ENCODE measurements at regions not wholly inside any gene's neighbourhood (a gene's known extent, or its start where the extent isn't known, plus 50 kb on each side); places are given as distances from the start of the nearest gene placed in this dataset.
A peak's percentile ranks its signal among the peaks of the same experiment; 100 is the strongest.

GRCh38 chr2:65548064-65548463, 115.7 kb upstream of the SPRED2 start:
- no peak overlapping the region for H3K4me3 Mint-ChIP-seq
- Histone ChIP-seq H3K4me3 (ENCODE audit: low read depth, low read length) (no peak overlapping the region), H3K9me3 (ENCODE audit: control insufficient read depth in 2 of 2, low read length in 2 of 2) (no peaks in the 10 kb centered on the region), H3K27ac (ENCODE audit: insufficient read depth, low read length, poor library complexity, severe bottlenecking) (no peak overlapping the region), H3K36me3 (ENCODE audit: control insufficient read depth, insufficient read depth, low read length) (no peaks in the 10 kb centered on the region), H3K27me3 (ENCODE audit: control insufficient read depth, insufficient read depth, low read length) (no peaks in the 10 kb centered on the region), H3K4me1 (ENCODE audit: control insufficient read depth, insufficient read depth, low read length, poor library complexity, severe bottlenecking) (no peaks in the 10 kb centered on the region)
- no peak overlapping the region for H3K27ac Mint-ChIP-seq
- peaks cover 32% of the 10 kb centered on the region for H3K27me3 Mint-ChIP-seq
- H3K4me1 Mint-ChIP-seq = peaks cover 0 to under 1% (median 0%) of the 10 kb centered on the region in 4 donors
- H3K9me3 Mint-ChIP-seq = no peaks in the 10 kb centered on the region
- H3K36me3 Mint-ChIP-seq = no peaks in the 10 kb centered on the region
- ATAC-seq (ENCODE audit: low read depth in 2 of 2) = no peak
- no peak for DNase-seq

GRCh38 chr2:65545837-65546805, 113.7 kb upstream of the SPRED2 start:
- Mint-ChIP-seq H3K4me1 (no peaks in the 10 kb centered on the region), H3K36me3 (no peaks in the 10 kb centered on the region), H3K27ac (no peak overlapping the region), H3K9me3 (no peaks in the 10 kb centered on the region), H3K4me3 (no peak overlapping the region), H3K27me3 (peaks cover 32% of the 10 kb centered on the region)
- Histone ChIP-seq H3K27me3 (ENCODE audit: control insufficient read depth, insufficient read depth, low read length) (no peaks in the 10 kb centered on the region), H3K4me3 (ENCODE audit: low read depth, low read length) (no peak overlapping the region), H3K27ac (ENCODE audit: insufficient read depth, low read length, poor library complexity, severe bottlenecking) (no peak overlapping the region), H3K4me1 (ENCODE audit: control insufficient read depth, insufficient read depth, low read length, poor library complexity, severe bottlenecking) (no peaks in the 10 kb centered on the region), H3K36me3 (ENCODE audit: control insufficient read depth, insufficient read depth, low read length) (no peaks in the 10 kb centered on the region), H3K9me3 (ENCODE audit: control insufficient read depth in 2 of 2, low read length in 2 of 2) (no peaks in the 10 kb centered on the region)
- ATAC-seq (ENCODE audit: low read depth in 2 of 2) = no peak
- no peak for DNase-seq

- Histone ChIP-seq H3K4me1 (ENCODE audit: control insufficient read depth, insufficient read depth, low read length, poor library complexity, severe bottlenecking) (no peaks in the 10 kb centered on the region), H3K36me3 (ENCODE audit: control insufficient read depth, insufficient read depth, low read length) (no peaks in the 10 kb centered on the region), H3K4me3 (ENCODE audit: low read depth, low read length) (no peak overlapping the region), H3K9me3 (ENCODE audit: control insufficient read depth in 2 of 2, low read length in 2 of 2) (no peaks in the 10 kb centered on the region), H3K27ac (ENCODE audit: insufficient read depth, low read length, poor library complexity, severe bottlenecking) (no peak overlapping the region), H3K27me3 (ENCODE audit: control insufficient read depth, insufficient read depth, low read length) (no peaks in the 10 kb centered on the region)
- DNase-seq (no peak), ATAC-seq (ENCODE audit: low read depth in 2 of 2) (no peak)
- Mint-ChIP-seq H3K4me3 (no peak overlapping the region), H3K27me3 (peaks cover 28% of the 10 kb centered on the region), H3K4me1 (no peaks in the 10 kb centered on the region), H3K36me3 (no peaks in the 10 kb centered on the region), H3K9me3 (no peaks in the 10 kb centered on the region), H3K27ac (no peak overlapping the region)
Measured at GRCh38 chr2:65541773-65542172, 109.4 kb upstream of the SPRED2 start.

GRCh38 chr2:65539633-65540032, 107.2 kb upstream of the SPRED2 start:
- H3K9me3 Mint-ChIP-seq = no peaks in the 10 kb centered on the region
- no peaks in the 10 kb centered on the region for H3K4me1 ChIP-seq (ENCODE audit: control insufficient read depth, insufficient read depth, low read length, poor library complexity, severe bottlenecking)
- H3K27ac ChIP-seq (ENCODE audit: insufficient read depth, low read length, poor library complexity, severe bottlenecking) = no peak overlapping the region
- no peaks in the 10 kb centered on the region for H3K9me3 ChIP-seq (ENCODE audit: control insufficient read depth in 2 of 2, low read length in 2 of 2)
- no peak overlapping the region for H3K4me3 Mint-ChIP-seq
- H3K27me3 ChIP-seq (ENCODE audit: control insufficient read depth, insufficient read depth, low read length) = no peaks in the 10 kb centered on the region
- no peak overlapping the region for H3K27ac Mint-ChIP-seq
- H3K27me3 Mint-ChIP-seq = peaks cover 16% of the 10 kb centered on the region
- no peaks in the 10 kb centered on the region for H3K36me3 ChIP-seq (ENCODE audit: control insufficient read depth, insufficient read depth, low read length)
- no peaks in the 10 kb centered on the region for H3K4me1 Mint-ChIP-seq
- H3K4me3 ChIP-seq (ENCODE audit: low read depth, low read length) = no peak overlapping the region
- DNase-seq = no peak
- H3K36me3 Mint-ChIP-seq = no peaks in the 10 kb centered on the region
- no peak for ATAC-seq (ENCODE audit: low read depth in 2 of 2)

- Histone ChIP-seq H3K27ac (ENCODE audit: insufficient read depth, low read length, poor library complexity, severe bottlenecking) (no peak overlapping the region), H3K9me3 (ENCODE audit: control insufficient read depth in 2 of 2, low read length in 2 of 2) (no peaks in the 10 kb centered on the region), H3K36me3 (ENCODE audit: control insufficient read depth, insufficient read depth, low read length) (no peaks in the 10 kb centered on the region), H3K4me3 (ENCODE audit: low read depth, low read length) (no peak overlapping the region), H3K4me1 (ENCODE audit: control insufficient read depth, insufficient read depth, low read length, poor library complexity, severe bottlenecking) (no peaks in the 10 kb centered on the region), H3K27me3 (ENCODE audit: control insufficient read depth, insufficient read depth, low read length) (no peaks in the 10 kb centered on the region)
- Mint-ChIP-seq H3K4me3 (no peak overlapping the region), H3K36me3 (no peaks in the 10 kb centered on the region), H3K4me1 (no peaks in the 10 kb centered on the region), H3K9me3 (no peaks in the 10 kb centered on the region), H3K27ac (peak overlapping the region in 1 of 3 donors; percentile 17), H3K27me3 (peaks cover 13% of the 10 kb centered on the region)
- DNase-seq (no peak), ATAC-seq (ENCODE audit: low read depth in 2 of 2) (no peak)
Measured at GRCh38 chr2:65537651-65538385, 105.4 kb upstream of the SPRED2 start.

- no peaks in the 10 kb centered on the region for H3K9me3 Mint-ChIP-seq
- no peak overlapping the region for H3K27ac Mint-ChIP-seq
- no peaks in the 10 kb centered on the region for H3K4me1 ChIP-seq (ENCODE audit: control insufficient read depth, insufficient read depth, low read length, poor library complexity, severe bottlenecking)
- ATAC-seq (ENCODE audit: low read depth in 2 of 2) = no peak
- H3K4me3 Mint-ChIP-seq = no peak overlapping the region
- no peaks in the 10 kb centered on the region for H3K36me3 ChIP-seq (ENCODE audit: control insufficient read depth, insufficient read depth, low read length)
- no peaks in the 10 kb centered on the region for H3K9me3 ChIP-seq (ENCODE audit: control insufficient read depth in 2 of 2, low read length in 2 of 2)
- peaks cover 13% of the 10 kb centered on the region for H3K27me3 Mint-ChIP-seq
- no peak overlapping the region for H3K27ac ChIP-seq (ENCODE audit: insufficient read depth, low read length, poor library complexity, severe bottlenecking)
- no peak for DNase-seq
- no peaks in the 10 kb centered on the region for H3K4me1 Mint-ChIP-seq
- no peak overlapping the region for H3K4me3 ChIP-seq (ENCODE audit: low read depth, low read length)
- no peaks in the 10 kb centered on the region for H3K27me3 ChIP-seq (ENCODE audit: control insufficient read depth, insufficient read depth, low read length)
- no peaks in the 10 kb centered on the region for H3K36me3 Mint-ChIP-seq
Measured at GRCh38 chr2:65536596-65536995, 104.2 kb upstream of the SPRED2 start.

GRCh38 chr2:65532937-65533336, 100.5 kb upstream of the SPRED2 start:
- no peak overlapping the region for H3K4me3 Mint-ChIP-seq
- Histone ChIP-seq H3K36me3 (ENCODE audit: control insufficient read depth, insufficient read depth, low read length) (no peaks in the 10 kb centered on the region), H3K9me3 (ENCODE audit: control insufficient read depth in 2 of 2, low read length in 2 of 2) (no peaks in the 10 kb centered on the region), H3K27ac (ENCODE audit: insufficient read depth, low read length, poor library complexity, severe bottlenecking) (no peak overlapping the region), H3K27me3 (ENCODE audit: control insufficient read depth, insufficient read depth, low read length) (peaks cover 7% of the 10 kb centered on the region), H3K4me3 (ENCODE audit: low read depth, low read length) (no peak overlapping the region), H3K4me1 (ENCODE audit: control insufficient read depth, insufficient read depth, low read length, poor library complexity, severe bottlenecking) (no peaks in the 10 kb centered on the region)
- ATAC-seq (ENCODE audit: low read depth in 2 of 2) (no peak), DNase-seq (no peak)
- H3K9me3 Mint-ChIP-seq = no peaks in the 10 kb centered on the region
- H3K27me3 Mint-ChIP-seq = peaks cover 24% of the 10 kb centered on the region
- H3K36me3 Mint-ChIP-seq = no peaks in the 10 kb centered on the region
- H3K27ac Mint-ChIP-seq = peak overlapping the region in 1 of 3 donors; percentile 32
- H3K4me1 Mint-ChIP-seq = no peaks in the 10 kb centered on the region
